Stimulated activated CD4-positive, alpha-beta T cell treated with anti-CD3 and anti-CD28 coated beads, Interleukin-12 subunit alpha, Interleukin-12 subunit beta, amount 100 ng/mL, for 24 hours (primary cell): ENCODE measurements at regions not wholly inside any gene's neighbourhood (a gene's known extent, or its start where the extent isn't known, plus 50 kb on each side); places are given as distances from the start of the nearest gene placed in this dataset.

ENCODE experiments used
- DNase-seq, 2 experiments: peaks; one replicate each; pipeline ENCODE4 v3.0.0-alpha.2; 2020; ENCODE audit warnings: low read depth in 2 of 2

GRCh38 chr14:101066826-101067510 lies 163.4 kb upstream of the RTL1 start:
- no peak for DNase-seq

GRCh38 chr14:101068313-101069227 lies 165.0 kb upstream of the RTL1 start:
- DNase-seq = no peak

- DNase-seq = no peak
Measured at GRCh38 chr14:101069228-101069549, 165.7 kb upstream of the RTL1 start.

- no peak for DNase-seq
Measured at GRCh38 chr14:101069666-101070362, 166.3 kb upstream of the RTL1 start.

- DNase-seq = no peak
Measured at GRCh38 chr14:101070540-101071492, 167.3 kb upstream of the RTL1 start.

GRCh38 chr14:101071493-101071906 lies 168.0 kb upstream of the RTL1 start:
- no peak for DNase-seq

GRCh38 chr14:101072070-101072469 lies 168.5 kb upstream of the RTL1 start:
- no peak for DNase-seq

- DNase-seq = no peak
Measured at GRCh38 chr14:101072531-101072930, 169.0 kb upstream of the RTL1 start.

- no peak for DNase-seq
Measured at GRCh38 chr14:101072945-101073597, 169.5 kb upstream of the RTL1 start.

GRCh38 chr14:101073598-101073965 lies 170.1 kb upstream of the RTL1 start:
- DNase-seq = no peak

- no peak for DNase-seq
Measured at GRCh38 chr14:101074196-101075024, 170.9 kb upstream of the RTL1 start.

- DNase-seq = no peak
Measured at GRCh38 chr14:101075025-101075800, 171.7 kb upstream of the RTL1 start.

- no peak for DNase-seq
Measured at GRCh38 chr14:101075801-101076413, 172.4 kb upstream of the RTL1 start.

GRCh38 chr14:101076451-101077198 lies 173.1 kb upstream of the RTL1 start:
- no peak for DNase-seq

- DNase-seq = no peak
Measured at GRCh38 chr14:101077481-101078074, 174.1 kb upstream of the RTL1 start.

GRCh38 chr14:101078170-101078891 lies 174.8 kb upstream of the RTL1 start:
- DNase-seq = no peak

GRCh38 chr14:101078892-101079221 lies 175.3 kb upstream of the RTL1 start:
- no peak for DNase-seq
